NCI-H2171 treated with DMSO at 0.1 percent for 48 hours (cell line): ENCODE measurements at regions not wholly inside any gene's neighbourhood (a gene's known extent, or its start where the extent isn't known, plus 50 kb on each side); places are given as distances from the start of the nearest gene placed in this dataset.

Source experiments
- DNase-seq: peaks from one replicate; lab custom pipeline; 2025; lab: John Stamatoyannopoulos, UW

DNA sequence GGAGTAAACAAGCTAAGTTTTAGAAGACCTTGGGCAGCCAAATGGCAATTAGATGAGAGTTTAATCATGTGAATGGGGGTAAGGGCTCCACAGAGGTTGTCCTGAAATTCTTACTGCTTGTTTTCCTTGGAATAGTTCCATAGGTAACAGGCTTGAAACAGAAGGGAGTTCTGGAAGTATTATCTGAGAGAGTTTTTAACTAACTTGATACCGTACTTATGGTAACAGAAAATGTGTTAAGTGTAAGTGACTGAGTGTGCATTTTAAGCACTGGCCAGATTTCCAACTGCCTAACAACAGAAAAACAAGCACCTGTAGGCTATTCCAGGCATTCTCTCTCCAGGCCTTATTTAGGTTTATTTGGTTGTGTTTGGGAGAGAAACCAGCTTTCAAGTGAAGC lies 414.6 kb upstream of the PDE3A start:
- no peak for DNase-seq

DNA sequence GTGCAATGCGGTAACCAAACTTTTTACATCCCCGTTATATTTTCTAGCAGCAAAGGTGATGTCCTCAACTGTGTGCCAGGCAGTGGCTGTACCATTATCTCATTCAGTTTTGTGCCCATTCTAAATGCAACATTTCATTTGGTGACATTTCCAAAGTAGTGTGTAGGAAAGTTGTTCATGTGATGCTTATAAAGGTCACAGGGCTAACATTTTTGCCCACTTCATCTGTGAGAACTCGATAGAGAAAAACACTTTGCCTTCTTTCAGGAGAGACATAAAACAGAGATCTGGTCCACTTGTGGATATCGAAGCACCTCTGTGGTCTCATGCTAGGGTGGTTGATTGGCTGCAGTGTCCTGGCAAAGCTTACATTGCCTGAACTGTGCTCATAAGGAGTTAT lies 414.2 kb upstream of the PDE3A start:
- DNase-seq = no peak

DNA sequence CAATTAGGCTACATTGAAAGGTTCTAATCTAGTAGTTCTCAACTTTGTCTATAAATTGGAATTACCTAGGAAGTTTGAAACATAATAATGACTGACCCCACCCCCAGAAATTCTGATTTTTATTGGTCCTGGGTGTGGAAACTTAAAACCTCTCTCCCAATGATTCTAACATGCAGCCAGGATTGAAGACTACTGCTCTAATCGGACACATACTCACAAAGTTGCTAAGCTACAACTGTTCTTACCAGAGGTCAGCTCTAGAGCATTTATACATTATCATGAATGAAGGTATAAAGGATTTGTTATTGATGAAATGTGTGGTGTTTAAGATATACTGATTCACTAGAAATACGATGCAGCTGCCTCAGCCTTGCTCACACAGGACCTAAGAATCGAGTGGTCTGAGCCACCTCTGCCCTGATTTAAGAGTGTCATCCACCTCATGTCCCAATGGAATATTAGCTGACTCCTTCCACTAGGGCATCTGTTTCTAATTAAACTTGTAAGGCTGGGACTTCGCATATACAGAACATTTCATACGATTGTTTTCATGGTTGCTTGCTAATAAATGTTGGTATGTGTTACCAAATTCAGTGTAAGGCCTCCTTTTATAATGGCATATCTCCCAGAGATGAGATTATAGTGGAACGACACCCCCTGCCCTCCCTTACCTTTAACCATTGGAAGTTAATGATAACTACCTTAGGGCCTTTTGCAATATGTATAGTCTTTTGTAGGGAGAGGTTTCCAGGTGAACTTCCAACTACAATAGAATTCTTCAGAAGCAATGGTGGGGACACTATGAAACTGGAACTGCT lies 410.8 kb upstream of the PDE3A start:
- no peak for DNase-seq

DNA sequence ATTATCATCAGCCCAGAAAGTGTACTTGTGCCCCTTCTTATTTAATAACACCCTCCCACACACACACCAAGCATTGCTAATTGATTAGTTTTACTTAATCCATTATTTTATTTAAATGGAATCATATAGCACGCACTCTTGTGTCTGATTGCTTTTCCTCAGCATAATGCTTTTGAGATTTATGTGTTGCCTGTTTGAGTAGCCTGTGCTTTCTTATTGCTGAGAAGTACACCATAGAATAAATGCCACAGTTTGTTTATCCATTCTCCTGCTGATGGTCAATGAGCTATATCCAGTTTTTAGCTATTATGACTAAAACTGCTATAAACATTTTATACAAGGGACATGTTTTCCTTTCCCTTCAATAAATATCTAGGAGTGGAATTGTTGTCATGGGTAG lies 409.9 kb upstream of the PDE3A start:
- no peak for DNase-seq

DNA sequence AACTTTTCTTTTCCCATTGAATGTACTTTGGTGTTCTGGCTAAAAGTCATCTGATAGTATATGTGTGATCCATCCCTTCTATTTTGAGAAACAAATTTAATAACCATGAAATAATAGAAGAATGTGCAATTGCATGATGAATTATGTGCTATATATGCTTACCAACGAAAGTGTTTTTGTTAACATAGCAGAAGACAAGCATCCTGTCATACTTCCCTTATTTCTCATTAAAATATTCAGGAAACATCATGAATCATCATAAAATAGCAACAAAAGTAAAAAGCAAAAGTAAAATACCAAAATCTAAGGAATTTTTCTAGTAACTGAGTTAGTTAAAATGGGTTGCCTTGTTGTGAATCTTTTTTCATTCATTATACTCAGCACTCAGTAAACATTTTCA lies 409.0 kb upstream of the PDE3A start:
- DNase-seq = no peak

DNA sequence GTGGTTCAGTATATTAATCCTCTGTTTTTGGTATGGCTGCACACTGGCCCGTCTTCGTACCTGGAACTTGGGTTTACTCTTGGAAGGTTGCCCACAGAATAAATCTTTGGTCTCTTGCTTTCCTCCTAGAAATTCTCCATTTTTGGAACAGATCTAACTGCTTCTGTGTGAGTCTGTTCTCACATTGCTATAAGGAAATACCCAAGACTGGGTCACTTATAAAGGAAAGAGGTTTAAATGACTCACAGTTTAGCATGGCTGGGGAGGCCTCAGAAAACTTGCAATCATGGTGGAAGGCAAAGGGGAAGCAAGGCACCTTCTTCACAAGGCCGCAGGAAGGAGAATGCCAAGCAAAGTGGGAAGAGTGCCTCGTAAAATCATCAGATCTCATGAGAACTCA lies 407.8 kb upstream of the PDE3A start:
- DNase-seq = no peak

DNA sequence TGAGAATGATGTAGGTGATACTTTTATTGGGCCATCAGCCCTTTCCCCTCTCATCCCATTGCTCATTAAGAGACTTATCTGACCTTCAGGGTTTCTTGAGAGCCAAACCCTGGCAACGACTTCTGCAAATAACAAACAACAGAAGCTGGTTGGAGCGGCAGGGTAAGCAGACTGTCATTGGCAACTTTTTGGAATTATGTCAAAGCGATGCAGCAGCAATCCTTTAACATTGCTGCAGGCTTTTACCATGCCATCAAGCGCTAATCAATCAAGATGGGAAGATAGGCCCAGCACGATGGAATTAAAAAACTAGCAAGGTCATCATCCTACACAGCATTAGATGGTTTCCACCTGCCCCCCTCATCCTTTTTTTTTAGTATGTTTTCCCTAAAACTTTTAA lies 406.1 kb upstream of the PDE3A start:
- DNase-seq = no peak

DNA sequence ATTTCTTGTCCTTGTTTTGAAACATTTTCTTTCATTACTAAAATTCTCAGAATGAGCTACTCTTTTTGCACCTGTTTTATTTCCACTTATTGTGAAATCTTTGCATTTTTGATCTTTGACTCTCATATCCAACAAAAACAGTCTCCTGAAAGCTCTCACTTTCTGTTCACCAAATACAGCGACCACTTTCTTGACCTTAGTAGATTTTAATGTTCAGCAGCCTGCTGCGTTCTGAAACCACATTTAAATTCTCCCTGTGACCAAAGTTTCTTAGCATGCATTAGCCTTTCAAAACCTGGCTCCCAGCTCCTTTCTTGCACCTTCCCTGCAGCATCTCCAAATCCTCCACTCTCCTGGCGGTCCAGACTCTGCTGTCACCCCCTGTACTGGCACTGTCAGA lies 404.4 kb upstream of the PDE3A start:
- no peak for DNase-seq

DNA sequence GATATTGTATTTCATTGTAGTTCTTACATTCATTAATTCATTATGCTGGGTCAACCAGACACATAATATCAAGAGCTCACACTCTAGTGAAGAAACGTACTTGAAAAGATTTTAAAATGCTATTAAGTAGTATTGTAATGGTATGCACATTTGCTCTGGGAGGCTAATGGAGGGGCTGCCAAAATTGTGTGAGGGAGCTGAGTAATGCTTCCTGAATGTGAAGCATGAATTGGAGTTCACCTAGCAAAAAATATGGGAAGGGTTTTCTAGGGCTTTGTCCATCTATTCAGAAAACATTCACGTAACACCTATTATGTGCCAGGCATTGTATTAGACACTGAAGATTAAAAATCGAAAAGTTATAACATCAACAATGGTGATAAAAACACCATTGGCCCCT lies 403.8 kb upstream of the PDE3A start:
- DNase-seq = no peak

DNA sequence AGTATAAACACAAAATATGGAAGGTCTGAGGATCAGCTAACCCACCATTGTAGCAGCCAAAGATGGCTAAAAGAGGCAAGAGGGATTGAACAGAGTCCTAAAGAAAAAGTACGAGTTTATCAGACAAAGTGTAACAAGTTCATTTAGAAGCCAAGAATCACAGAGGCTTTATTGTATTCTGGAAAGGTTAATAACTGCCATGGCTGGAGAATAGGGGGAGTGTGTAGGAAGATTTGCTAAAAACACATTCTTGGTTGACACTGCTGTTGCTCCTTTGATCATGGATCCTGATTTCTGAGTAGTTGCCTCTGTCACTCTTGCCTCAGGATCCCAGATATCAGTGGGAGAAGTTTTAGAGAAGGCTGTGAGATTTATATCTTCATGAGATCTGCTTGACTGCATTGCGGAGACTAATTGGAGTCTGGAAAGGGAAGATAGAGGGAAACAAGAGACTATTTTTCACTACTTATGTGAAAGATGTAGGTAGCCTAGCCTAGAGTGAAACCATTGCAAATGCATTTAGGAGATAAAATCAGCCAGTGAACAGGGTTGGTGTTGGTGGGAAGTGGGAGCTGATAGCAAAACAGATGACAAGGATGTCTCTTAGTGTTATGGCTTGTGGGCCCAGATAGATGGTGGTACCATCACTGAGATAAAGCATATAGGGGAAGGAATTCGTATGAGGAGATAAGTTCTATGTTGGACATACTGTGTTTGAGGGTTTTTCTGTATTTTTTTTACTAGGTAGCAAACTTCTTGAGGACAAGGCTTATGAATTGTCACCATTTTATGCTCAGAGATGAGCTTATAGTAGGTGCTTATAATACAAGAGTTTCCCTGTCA lies 402.9 kb upstream of the PDE3A start:
- no peak for DNase-seq

DNA sequence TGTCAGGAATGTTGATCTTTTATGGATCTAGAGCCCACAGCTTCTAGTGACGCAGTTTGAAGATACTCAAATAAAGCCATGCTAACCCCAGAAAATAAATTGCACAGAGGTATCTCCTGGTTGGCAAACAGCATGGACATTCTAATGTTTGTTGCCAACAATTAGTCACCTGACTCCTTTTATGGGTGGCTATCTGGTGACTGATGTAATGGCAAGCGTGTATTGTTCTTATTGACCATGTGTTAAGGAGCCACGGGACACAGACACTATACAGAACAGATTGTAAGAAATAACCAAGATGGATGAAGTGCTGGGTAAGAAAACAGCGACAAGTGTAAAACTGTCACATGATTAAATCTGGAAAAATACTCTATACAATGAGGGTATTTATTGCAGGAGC lies 401.3 kb upstream of the PDE3A start:
- no peak for DNase-seq

DNA sequence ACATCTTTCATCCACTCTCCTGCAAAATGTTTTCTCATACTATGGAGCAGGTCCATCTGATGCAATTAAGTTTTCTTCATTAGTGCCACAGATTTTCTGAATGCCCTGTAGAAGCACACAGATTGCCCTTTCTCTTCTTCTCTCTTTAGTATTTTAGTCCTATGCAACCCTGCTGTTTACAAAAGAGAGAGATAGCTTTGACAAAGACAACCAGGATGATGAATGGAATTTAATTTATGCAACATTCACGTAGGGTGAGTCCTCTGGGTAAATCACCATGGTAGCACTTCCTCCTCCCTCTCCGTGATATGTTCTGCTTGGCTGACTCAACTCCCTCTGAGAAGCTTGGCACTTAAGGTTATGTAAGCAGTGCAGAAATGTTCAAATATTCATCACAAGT lies 400.9 kb upstream of the PDE3A start:
- DNase-seq = no peak

DNA sequence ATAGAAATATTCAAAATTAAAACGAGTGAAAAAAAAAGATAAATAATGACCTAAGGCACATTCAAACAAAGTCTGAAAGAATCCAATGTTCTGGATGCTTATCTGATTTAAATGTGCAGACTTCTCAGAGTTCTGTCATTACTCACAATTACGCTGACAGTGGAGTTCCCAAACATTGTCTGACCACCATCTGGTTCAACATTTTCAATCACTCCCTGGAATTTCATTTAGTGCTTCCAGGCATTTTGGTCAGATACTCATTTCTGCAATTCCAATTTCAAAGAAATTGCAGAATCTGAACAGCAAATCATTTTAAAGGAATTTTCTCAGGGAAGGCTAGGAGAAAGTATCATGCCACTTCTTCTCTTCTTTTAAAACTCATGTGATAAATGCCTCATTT lies 398.2 kb upstream of the PDE3A start:
- DNase-seq = no peak

DNA sequence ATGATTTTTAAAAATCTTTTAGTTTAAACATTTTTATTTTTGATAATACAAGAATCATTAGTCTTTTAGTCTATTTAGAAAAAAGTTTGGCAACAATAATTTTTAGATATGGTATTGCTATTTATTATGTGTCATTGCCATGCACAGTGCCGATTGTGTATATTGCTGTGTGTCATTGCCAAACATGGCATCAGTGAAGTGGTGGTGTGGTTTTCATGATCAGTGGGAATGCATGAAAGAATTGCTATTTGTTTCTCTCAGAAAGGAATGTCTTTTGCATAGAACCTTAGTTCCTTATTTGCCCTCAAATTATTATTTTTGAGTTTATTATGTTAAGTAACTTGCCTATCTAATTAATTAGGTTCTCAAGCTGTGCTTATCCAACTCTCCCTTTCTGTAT lies 397.5 kb upstream of the PDE3A start:
- DNase-seq = no peak

DNA sequence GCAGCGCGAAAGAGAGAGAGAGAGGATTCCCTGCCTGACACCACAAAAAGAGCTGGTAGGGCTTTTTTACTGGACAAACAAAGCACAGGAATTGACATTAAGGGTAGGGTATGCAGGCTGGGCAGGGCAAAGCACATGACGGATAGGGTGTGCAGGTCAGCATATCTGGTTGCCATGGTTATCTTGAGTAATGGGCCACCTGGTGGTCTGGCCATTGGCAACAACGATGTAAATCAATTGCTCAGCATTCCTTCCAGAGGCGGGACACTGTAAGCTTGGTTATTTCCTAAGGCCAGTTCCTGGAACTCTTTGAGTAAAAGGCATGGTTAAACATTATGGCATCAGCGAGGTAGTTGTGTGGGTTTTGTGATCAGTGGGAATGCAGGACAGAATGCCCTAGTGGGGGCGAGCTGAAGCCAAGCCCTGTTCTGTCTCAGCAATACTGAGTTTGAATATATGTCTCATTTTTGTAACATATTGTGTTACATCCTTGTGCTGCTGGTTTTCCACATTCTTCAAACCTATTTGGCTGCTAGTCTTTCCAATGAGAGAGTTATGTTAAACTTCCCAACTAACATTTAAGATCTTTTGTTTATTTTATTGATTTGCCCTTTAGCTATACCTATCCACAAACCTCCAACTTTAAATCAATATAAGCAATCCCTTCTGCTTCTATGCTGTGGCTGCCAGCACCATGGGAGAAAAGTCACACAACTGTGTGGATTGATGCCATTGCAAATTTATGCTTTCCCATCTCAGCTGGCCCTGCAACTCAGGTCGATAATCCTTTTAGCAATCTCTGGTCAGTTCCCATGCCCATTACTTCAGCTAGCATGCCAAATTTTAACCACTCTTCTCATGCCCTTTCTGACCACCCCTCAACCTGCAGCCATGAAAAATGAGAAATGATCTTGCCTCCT lies 396.7 kb upstream of the PDE3A start:
- no peak for DNase-seq

DNA sequence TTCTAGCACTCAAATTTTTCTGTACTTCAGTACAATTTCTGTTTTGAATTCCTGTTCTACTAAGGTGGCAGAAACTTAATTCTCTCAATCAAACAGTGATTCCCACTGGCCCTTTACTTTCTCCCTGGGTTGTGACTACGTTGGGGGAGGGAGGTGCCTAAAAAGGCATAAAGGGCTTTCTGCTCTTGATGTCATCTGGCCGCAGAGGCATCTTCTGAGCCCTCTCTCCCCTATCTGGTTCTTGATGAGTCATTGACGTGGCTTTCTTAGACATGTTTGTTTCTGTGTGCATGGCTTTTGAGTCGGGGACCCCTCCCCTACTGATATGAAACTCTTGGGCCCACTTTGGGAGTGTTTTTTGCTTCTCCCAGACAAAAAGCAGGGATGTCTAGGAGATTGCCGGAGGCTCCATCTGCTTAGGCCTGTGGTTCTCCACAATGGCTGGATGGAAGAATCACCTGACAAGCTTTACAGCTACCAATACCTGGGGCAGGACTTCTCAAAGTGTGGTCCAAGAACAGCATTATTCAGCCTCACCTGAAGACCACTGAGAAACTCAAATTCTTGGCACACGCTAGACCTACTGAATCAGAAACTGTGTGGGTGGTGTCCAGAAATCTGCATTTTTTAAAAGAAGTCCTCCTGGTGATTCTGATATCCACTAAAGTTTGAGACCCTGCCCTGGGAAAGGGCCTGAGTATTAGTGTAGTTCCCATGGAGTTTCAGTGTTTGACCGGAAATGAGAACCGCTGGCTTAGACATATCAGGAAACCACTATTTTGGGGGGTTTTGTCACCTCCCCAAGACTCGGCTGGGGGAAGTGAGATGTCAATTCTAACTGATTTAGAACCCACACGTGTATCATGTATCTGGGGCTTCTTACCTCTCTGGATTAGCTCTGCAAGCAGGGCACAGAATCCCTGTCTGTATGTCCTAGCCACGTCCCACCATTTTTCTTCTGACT lies 395.7 kb upstream of the PDE3A start:
- no peak for DNase-seq

DNA sequence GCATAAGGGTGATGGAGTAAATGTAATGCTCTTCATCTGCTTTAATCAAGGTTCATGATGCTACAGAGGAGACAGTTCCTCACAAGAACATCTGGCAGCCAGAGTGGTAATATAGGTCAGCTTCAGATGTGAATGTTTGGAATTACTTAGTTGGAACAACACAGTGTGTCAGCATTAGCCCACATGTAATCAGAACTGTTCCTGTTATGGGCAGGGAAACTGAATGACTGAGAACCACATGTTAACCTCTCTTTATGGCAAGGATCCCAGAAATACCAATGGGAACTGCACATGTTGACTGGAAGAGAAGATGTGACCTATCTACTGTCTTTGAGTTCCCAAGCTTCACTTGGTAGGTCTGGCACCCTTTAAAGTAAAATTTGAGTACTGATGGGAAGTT lies 390.1 kb upstream of the PDE3A start:
- no peak for DNase-seq

DNA sequence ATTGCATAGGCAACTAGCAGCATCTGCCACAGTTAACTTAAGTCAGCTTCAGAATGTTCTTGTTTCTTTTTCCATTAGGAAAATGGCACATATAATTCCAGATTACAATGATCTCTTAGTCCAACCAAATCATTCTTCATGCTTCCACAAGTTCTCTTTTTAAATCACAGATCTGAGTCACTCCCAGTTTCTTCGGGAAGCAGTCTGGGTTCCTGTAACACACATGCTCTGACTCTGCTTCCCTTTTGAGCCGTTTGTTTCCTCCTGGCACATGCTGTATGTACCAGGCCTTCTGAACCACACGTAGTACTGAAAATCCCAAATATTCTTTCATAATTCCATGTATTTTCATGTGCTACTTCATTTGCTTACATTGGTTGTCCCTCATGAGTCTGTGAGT lies 388.8 kb upstream of the PDE3A start:
- no peak for DNase-seq

DNA sequence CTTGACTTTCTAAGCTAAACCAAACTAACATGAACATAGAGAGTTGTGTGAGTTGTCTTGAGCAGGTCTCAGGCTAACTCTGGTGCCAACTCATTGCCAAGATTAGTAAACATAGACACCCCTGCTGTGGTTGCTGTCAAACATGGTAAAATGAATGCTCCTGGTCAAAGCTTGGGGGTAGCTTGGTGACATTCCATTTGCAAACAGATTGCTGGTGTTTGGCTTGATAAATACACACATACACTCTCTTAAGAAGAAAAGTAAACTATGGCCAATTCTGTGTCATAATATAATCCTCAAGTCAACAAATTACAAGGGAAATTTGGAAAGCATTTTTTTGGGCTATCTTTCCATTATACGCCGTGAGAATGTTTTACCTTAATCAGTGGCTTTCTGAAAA lies 386.4 kb upstream of the PDE3A start:
- DNase-seq = no peak

DNA sequence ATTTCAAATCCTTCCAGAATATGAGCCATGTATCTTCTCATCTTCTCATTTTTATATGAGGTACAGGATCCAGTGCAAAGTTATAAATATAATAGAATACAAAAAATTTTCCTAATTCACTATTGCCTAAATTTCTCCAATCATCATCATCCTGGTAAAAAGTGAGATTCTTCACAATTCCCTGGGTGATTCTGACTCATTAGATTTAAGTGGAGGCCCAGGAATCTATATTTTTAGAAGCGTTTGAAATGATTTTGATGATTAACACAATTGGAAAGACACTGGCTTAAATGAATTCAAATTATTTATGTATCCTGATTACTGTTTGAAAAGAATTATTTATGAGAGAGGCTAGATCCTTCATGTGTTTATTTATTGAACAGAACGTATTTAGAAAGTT lies 380.3 kb upstream of the PDE3A start:
- no peak for DNase-seq

DNA sequence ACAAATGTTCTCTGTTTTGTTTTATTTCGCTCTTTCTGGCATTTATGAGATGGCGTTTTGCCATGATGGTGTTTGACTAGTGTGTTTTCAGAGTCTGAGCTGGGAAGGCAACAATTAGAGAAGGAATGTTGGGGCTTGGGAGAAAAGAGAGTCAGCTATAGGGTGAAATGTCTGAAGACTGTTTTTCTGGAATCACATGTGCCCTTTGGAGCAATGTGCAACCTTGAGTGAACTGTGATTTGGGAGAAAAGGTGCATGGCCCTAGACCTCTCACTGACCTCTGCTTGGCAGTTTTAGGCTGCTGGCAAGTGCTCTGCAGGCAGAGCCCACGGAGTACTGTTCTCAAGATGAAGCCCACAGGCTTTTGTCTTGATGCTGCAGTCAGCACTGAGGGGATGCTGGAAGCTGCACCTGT lies 379.9 kb upstream of the PDE3A start:
- DNase-seq = no peak
